A673 (cell line): ENCODE measurements at regions not wholly inside any gene's neighbourhood (a gene's known extent, or its start where the extent isn't known, plus 50 kb on each side); places are given as distances from the start of the nearest gene placed in this dataset.

ENCODE experiments used
- CTCF ChIP-seq: fragments of 300-800, 200-600 bp; sonication (generic); conservative IDR thresholded peaks from 2 replicates; pipeline ENCODE4 v1.5.1; 2017; ENCODE audit warnings: low read depth, mild to moderate bottlenecking, antibody characterized with exemption, low read length, moderate library complexity, mixed read lengths
- EZH2 ChIP-seq: fragments of 200-600 bp; sonication (generic); IDR thresholded peaks from 2 replicates; pipeline ENCODE4 v1.6.1; 2017; ENCODE audit warnings: borderline replicate concordance, low read depth, mild to moderate bottlenecking, mixed read lengths, antibody characterized with exemption, low read length; ENCODE audit not compliant: poor library complexity, severe bottlenecking

- TF ChIP-seq EZH2 (no peak), CTCF (no peak)
Measured at GRCh38 chr1:221813887-221814286, 72.0 kb upstream of the DUSP10 start.
